AG04450 (cell line): ENCODE measurements at regions not wholly inside any gene's neighbourhood (a gene's known extent, or its start where the extent isn't known, plus 50 kb on each side); places are given as distances from the start of the nearest gene placed in this dataset.

Source experiments
- CTCF ChIA-PET: fragments of 300-600, 350-600 bp; formaldehyde crosslinking; extraction: SDS; loops from one replicate; lab custom pipeline; 2022; ENCODE audit warnings: antibody characterized with exemption, inconsistent platforms; lab: Charles Lee
- POLR2A ChIA-PET: fragments of 350-600 bp; formaldehyde crosslinking; extraction: SDS; loops from one replicate; lab custom pipeline; 2021; ENCODE audit warnings: antibody characterized with exemption, inconsistent platforms; lab: Yijun Ruan, JAX
- DNase-seq: peaks from one replicate; pipeline ENCODE4 v3.0.0-alpha.2; 2011; ENCODE audit warnings: low read depth, low spot score
- H3K27ac ChIP-seq: one replicate; pipeline ENCODE4 v1.5.1; 2012; ENCODE audit warnings: low read depth, low read length, control low read depth
- H3K27me3 ChIP-seq: one replicate; pipeline ENCODE4 v1.6.0; 2012; ENCODE audit warnings: low read length; ENCODE audit not compliant: control insufficient read depth, insufficient read depth
- H3K4me3 ChIP-seq: 2 replicates; pipeline ENCODE4 v1.5.1; 2011; ENCODE audit warnings: mild to moderate bottlenecking, low read depth, low read length, control low read depth
- H3K9me3 ChIP-seq: 2 replicates; pipeline ENCODE4 v1.5.1; 2012; ENCODE audit warnings: low read length; ENCODE audit not compliant: control insufficient read depth, insufficient read depth
- TF ChIP-seq, protein P1 (sequence below): IDR thresholded peaks from 2 replicates; pipeline ENCODE4 v1.5.1; 2011; ENCODE audit warnings: low read depth, low read length, control low read depth, inconsistent platforms

DNA sequence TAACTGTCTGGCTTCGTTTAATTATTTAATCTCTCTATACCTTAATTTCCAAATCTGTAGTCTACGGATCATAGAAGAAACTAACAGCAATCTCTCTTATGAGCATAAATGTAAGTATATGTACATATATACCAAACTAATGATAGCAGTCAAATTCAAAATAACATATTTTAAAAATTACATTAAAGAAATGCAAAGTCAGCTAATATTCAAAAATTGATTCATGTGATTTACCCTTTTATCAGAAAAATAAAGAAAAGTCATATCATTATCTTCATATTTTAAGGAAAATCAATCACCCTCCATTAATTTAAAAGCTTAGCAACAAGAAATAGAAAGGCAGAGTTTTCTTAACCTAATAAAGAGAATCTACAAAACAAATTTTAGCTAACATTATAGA is 575.9 kb downstream of the IRS1 start:
- ChIA-PET CTCF (no interaction called here), POLR2A (no interaction called here)
- Histone ChIP-seq H3K27me3 (no peaks in the 10 kb centered on the region), H3K4me3 (no peak overlapping the region), H3K27ac (no peak overlapping the region), H3K9me3 (no peaks in the 10 kb centered on the region)
- no peak for DNase-seq
- TF ChIP-seq, protein P1, sequence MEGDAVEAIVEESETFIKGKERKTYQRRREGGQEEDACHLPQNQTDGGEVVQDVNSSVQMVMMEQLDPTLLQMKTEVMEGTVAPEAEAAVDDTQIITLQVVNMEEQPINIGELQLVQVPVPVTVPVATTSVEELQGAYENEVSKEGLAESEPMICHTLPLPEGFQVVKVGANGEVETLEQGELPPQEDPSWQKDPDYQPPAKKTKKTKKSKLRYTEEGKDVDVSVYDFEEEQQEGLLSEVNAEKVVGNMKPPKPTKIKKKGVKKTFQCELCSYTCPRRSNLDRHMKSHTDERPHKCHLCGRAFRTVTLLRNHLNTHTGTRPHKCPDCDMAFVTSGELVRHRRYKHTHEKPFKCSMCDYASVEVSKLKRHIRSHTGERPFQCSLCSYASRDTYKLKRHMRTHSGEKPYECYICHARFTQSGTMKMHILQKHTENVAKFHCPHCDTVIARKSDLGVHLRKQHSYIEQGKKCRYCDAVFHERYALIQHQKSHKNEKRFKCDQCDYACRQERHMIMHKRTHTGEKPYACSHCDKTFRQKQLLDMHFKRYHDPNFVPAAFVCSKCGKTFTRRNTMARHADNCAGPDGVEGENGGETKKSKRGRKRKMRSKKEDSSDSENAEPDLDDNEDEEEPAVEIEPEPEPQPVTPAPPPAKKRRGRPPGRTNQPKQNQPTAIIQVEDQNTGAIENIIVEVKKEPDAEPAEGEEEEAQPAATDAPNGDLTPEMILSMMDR: no peak

DNA sequence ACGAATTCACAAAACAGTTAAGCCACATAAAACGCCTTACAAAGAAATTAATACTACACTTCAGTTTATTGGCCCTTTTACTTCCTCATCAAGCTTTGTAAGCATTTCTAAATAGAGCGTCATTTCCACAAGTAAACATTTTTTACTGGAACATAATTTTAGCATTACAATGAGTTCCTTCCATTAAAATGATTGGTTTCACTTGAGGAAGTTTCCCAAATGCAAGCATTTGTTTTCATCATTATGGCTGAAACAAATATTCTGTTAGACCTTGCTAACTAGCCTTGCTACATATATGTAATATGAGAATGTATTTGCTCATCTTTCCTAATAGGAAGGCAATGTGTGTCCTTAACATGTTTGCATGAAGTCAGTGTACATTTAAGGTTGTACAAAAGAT is 579.1 kb downstream of the IRS1 start:
- POLR2A ChIA-PET: no interaction called here
- Histone ChIP-seq H3K27ac (no peak overlapping the region), H3K4me3 (no peak overlapping the region), H3K9me3 (no peaks in the 10 kb centered on the region), H3K27me3 (no peaks in the 10 kb centered on the region)
- TF ChIP-seq, protein P1: no peak
- CTCF ChIA-PET: no interaction called here
- no peak for DNase-seq

DNA sequence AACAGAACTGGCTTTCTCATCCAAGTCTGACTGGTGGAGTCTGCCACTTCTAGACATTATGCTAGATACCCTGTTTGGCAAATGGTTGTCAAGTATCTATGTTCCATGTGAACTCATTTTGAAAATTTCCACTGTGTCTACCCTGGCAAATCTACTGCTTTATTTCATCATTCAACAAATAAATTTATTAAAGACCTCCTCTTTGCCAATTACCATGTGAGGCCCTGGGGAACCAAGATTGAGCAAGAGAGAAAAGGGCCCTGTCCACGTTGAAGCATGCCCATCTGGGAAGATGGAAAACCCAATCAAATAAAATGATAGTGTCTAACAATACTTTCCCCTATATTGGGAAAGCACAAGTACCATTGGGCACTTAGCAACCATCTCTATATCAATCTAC is 582.4 kb downstream of the IRS1 start:
- POLR2A ChIA-PET: no interaction called here
- no peaks in the 10 kb centered on the region for H3K27me3 ChIP-seq
- CTCF ChIA-PET: no interaction called here
- no peak overlapping the region for H3K4me3 ChIP-seq
- no peak for DNase-seq
- no peak overlapping the region for H3K27ac ChIP-seq
- TF ChIP-seq, protein P1: no peak
- H3K9me3 ChIP-seq: no peaks in the 10 kb centered on the region

DNA sequence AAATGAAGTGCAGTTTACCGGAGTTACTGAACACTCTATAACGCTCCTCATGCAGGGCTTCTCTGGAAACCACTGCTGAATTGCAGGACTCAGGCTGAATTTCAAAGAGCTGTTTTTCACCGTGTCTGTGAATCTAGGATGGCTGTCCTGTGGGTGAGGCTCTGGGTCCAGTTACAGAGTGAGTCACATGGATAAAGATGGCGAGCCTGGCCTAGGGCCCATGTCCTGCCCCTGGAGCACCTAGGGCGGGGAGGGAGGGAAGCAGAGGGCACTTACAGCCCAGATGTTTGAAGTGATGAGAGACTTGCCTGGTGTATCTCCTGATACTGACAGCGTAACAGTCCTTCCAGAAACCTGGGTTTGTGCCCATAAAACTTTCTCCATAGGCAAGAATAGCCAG is 583.0 kb downstream of the IRS1 start:
- Histone ChIP-seq H3K9me3 (no peaks in the 10 kb centered on the region), H3K27ac (no peak overlapping the region), H3K4me3 (no peak overlapping the region), H3K27me3 (no peaks in the 10 kb centered on the region)
- TF ChIP-seq, protein P1: no peak
- ChIA-PET POLR2A (no interaction called here), CTCF (interaction anchor here (0.7 to 1.7 kb wide), 2 partner anchors 15 to 196 kb away, joined by 3 to 8 read pairs; no protein-coding TSS in a partner anchor)
- DNase-seq: no peak

DNA sequence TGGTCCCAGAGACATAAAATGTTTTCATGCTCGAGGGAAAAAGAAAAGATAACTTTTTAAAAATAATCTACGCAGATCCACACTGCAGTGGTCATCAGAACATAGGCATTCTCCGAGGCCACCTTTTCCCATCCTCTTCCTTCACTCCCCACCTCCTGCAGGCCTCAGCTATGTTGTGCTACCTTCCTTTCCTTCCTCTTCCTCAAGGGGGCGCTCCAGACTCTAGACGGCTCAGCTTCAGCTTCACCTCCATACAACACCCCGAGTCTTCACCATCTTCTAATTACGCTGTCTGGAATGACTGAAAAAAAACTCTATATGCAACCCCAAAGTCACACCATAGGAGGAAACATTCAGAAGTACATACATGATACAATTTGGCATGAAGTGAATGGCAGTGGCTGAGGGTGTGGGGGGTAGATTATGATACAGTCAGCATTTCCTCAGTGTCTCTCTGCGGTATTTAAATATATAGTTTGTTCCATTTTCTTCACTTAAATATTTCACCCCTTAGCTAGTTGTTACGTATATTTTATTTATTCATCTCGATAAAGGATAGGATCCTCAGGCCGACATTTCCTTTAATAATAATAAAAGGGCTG is 583.6 kb downstream of the IRS1 start:
- TF ChIP-seq, protein P1: peak; percentile 63
- no peak overlapping the region for H3K4me3 ChIP-seq
- H3K9me3 ChIP-seq: no peaks in the 10 kb centered on the region
- no peak for DNase-seq
- ChIA-PET CTCF (interaction anchor here (0.5 to 1.7 kb wide), 8 partner anchors 9 to 550 kb away, joined by 3 to 8 read pairs (median 3); no protein-coding TSS in a partner anchor), POLR2A (no interaction called here)
- H3K27me3 ChIP-seq: no peaks in the 10 kb centered on the region
- H3K27ac ChIP-seq: no peak overlapping the region
